Keratinocyte (primary cell): ENCODE measurements at regions not wholly inside any gene's neighbourhood (a gene's known extent, or its start where the extent isn't known, plus 50 kb on each side); places are given as distances from the start of the nearest gene placed in this dataset.

Experiments
- CTCF ChIP-seq, 3 experiments: IDR thresholded peaks in 1 of 3; conservative IDR thresholded peaks in 1 of 3; optimal IDR thresholded peaks in 1 of 3; 2 replicates in 2 of 3; 3 replicates in 1 of 3; pipeline versions ENCODE3 to v1.5.1; 2011; ENCODE audit warnings: low read length in 3 of 3, mild to moderate bottlenecking in 3 of 3, moderate library complexity in 2 of 3, control low read depth in 1 of 3, inconsistent platforms in 1 of 3; ENCODE audit not compliant: insufficient read depth in 2 of 3; ENCODE audit errors: extremely low read depth in 1 of 3
- EZH2 ChIP-seq: IDR thresholded peaks from one replicate; pipeline ENCODE4 v1.6.1; 2012; ENCODE audit warnings: inconsistent platforms, mild to moderate bottlenecking, low read length, moderate library complexity

GRCh38 chr4:182082910-182083309, 160.3 kb upstream of the TENM3 start:
- TF ChIP-seq CTCF (optimal IDR thresholded peaks at IDR 0.05 in 1 of 3, IDR thresholded peaks at IDR 0.05 in 1 of 3, conservative IDR thresholded peaks at IDR 0.05 in 1 of 3; ENCODE audit: extremely low read depth in 1 of 3, insufficient read depth in 2 of 3, low read length in 3 of 3) (no peak), EZH2 (no peak)
